HuH-7.5 (cell line): ENCODE measurements at regions not wholly inside any gene's neighbourhood (a gene's known extent, or its start where the extent isn't known, plus 50 kb on each side); places are given as distances from the start of the nearest gene placed in this dataset.

ENCODE experiments used
- DNase-seq: peaks from one replicate; pipeline ENCODE4 v3.0.0; 2011; ENCODE audit warnings: low spot score

DNA sequence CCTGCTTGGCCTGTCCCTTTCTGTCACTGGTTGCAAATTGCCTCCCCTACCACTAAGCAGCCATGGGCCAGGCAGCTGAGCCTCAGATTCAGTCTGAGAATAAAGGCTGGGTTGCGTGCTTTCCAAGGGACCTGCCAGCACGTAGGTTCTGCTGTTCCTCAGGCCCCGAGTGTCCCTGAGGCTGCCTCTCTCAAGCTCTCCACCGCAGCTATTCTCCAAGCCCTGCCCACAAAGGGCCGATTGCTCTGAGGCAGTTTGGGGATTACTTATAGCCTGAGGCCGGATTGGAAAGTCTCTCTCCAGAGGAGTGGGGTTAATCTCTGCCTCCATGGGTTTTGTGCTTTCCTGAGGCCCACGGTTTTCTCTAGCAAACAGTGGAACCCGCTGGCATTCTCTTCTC is 590.7 kb downstream of the BCOR start:
- DNase-seq: no peak

DNA sequence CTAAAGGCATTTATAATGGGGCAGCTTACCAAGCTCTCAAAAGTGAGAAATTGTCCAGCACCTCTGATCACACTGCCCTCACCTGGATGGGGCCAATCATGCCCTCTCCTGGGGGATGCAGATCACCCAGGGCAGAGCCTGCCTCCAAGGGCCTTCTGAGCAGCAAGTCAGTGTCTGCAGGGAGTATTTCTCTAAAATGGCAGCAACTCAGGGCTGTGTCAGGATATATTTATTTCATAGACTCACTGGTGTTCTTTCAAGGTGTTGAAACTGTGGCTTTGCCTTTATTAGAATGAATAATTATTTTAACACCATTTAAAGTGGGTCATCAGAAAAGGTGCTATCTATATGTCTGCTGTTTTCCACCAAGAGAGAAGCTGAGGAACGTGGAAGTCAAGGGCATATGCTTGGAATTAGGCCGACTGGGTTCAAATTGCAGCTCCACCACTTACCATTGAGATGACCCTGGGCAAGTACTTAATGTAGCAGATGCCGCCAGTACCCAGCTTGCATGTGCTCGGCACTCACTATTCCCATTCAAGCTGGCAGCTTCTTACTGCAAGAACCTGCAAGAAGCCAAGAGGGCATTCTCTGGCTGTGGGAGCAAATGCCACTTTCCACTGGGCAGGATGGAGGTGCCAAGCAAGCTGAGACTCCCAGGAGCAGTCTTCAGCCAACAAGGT is 590.0 kb downstream of the BCOR start:
- DNase-seq: no peak

DNA sequence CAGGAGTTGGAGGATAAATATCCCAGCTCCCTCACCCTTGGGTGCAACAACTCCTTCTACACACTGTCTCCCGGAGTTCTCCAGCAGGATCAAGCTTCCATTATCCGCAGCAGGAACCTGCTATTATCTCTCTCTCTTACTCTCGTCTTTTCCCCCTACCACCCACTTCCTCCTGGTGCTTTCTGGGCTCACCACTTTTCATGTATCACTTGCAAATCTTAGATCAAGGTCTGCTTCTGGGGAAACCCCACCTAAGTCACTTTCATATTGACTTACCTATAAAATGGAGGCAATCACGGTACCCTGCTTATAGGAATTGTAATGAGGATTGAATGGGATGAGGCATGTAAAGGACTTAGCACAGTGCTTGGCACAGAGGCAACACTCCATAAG is 589.5 kb downstream of the BCOR start:
- no peak for DNase-seq

DNA sequence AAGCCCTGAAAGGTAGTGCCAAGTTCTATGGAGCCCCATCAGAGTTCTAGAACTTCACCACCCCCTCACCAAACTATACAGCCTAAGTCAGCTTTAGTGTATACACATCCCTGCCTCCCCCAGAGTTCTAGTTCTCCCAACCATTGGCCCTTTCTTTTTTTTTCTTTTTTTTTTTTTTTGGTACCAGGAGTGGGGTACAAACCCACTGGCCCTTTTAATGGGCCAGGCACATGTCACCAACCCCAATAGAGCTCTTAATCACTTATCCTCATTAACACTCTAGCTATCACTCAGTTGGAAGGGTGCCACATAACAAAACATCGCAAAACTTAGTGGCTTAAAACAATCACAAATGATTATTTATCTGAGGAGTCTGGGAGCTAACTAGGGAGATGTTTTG is 588.6 kb downstream of the BCOR start:
- DNase-seq: no peak

DNA sequence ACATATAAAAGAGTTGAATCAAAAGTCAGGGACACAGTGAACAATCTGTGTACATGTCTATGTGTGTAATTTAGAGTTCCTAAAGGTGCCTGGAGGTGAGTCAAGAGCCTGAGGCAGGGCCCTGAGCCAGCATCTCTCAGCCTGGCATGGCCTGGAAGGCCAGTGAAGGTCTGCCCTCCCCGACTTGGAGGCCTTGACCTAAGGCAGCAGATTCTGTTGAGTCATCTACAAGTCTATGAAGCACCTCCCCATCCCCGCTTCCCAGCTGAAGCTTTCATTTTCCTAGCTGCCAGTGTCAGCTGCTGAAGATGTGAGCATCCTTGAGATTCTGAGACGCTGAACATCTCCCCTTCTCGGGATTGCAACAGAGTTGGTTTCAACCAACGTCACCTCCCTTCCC is 583.9 kb downstream of the BCOR start:
- DNase-seq: no peak

DNA sequence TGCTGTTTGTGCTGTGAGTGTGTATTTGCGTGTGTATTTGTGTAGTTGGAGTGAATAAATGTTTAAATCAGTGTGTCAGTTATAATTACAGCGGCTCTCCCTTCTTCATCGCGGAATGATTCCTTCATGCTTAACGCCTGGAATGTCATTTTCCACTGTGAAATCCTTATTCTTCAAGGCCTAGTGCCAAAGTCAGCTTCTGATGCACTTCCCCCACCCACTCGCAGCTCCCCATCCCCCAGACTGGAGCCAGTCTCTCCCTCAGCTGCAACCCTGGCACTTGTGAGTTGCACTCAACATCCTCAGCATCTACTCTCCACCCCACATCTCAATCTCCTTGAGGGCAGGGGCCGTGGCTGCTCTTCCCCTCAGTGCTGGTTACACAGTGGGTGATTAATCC is 583.0 kb downstream of the BCOR start:
- no peak for DNase-seq

DNA sequence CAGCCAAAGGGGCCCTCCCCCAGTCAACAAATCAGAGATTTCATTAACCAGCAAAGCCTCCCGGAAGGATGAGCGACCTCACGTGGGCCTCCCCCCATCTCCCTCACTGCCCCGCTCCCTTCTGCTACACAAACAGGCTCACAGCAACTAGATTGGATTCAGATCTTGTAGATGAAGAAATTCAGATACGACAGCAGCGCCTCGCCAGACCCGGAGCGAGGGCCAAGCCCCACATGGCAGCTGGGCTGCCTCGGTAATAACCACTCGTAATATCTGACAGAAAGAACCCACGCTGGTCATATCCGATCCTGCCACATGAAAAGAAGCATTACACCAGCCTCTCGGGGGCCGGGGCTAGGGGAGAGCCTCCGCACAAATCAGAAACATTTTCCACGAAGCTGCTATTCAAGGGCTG is 581.3 kb downstream of the BCOR start:
- no peak for DNase-seq

DNA sequence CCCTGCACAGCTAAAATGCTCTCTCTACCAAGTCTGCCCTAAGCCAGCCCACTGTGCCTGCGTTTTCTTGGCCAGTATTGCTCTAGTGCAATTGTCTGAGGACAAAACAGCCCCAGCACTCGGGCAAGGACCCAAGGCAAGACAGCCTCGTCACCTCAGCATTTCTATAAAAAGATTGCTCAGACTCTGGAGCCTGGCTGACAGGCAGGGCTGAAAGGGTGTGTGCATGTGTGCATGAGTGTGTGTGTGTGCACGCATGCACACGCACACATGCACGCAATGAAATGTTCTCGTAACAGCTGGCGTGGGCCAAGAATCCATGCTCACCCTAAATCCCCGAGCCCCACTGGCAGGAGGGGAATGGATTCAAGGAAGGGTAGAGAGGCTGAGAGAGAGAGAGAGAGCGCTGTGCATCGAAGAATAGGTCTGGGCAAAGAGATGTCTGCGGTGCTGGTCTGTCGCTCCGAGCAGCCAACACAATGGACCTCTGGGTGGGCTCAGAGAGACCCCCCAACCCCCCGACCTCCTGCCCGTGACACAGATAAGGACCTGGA is 579.2 kb downstream of the BCOR start:
- no peak for DNase-seq

DNA sequence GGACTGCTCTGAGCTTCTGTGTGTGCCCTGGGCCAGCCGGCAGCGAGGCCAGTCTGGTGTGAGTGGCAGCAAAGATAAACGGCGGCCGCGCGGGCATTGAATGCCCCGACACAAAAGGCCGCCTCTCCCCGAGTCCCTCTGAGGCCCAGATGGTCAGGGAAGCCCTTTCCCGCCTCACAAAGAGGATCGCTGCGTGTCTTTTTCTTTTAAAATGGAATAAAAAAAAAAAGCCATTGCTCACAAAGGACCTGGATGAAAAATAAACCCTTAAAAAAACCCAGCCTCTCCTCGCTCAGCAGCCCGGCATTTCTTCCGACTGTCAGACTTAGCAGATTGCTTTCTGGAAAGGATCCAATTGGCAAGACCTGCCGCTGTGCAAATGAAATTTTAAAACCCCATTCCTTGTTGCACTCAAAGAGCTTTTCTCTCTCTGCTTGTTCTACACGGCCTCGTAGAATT is 578.7 kb downstream of the BCOR start:
- DNase-seq: no peak

DNA sequence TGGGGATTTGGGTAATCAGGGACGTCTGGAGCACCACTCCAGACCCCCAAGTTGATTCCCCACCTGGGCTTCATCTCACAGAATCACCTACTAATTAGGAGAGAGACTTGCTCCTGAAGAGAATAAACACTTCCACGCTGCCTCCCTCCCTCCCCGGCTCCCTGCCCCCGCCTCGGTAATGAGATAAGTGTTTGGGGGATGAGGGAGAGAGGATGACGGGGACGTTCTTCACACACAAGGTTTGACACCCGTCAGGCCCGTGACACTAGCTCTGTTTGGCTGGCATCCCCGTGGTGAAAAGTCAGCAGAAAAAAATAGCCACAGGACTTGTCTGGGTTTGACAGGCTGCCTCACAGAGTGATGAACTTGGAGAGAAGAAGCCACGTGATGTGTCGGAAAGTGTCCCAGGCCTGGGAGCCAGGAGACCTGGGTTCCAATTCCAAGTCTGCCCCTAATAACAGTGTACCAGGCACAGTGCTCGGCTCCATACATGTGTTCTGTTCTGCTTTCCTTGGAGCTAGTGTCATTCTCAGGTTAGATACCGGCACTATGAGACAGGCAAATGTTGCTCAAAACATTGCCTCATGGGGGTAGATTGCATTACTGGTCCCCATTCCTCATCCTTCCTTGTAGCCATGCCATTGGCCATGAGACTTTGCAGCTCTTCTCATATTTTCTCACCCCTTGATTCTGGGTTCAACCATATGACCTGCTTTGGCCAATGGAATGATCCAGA is 578.0 kb downstream of the BCOR start:
- no peak for DNase-seq

DNA sequence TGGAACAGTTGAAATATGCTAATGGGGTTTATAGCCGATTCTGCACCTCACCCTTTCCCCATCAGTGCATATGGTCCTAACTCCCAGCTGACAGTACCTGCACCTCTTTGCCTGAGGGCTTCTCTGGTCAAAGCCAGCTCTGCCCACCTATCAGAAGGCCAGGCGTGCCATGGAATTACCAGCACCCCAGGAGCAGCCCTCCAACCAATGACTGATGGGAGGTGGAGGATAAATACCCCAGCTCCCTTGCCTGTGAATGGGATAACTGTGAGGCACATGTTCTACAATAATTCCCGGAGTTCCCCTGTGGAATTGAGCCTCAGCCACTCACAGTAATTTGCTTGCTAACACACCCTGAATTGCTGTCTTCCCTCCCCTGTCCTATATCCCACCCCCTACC is 572.0 kb downstream of the BCOR start:
- DNase-seq: no peak

DNA sequence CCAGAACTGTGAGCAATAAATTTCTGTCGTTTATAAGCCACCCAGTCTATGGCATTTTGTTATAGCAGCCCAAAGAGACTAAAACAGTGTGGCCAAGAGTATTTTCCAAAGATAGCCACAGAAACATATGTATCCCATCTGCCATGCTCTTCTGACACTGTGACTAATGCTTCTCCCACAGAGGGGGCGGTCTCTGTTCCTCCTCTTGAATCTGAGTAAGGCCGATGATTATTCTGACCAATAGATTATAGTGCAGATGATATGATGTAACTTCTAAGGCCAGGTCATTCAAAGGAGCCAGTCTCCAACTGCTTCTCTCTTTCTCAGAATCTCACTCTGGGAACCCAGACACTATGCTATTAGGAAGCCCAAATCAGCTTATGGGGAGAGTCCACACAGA is 570.7 kb downstream of the BCOR start:
- DNase-seq: no peak

DNA sequence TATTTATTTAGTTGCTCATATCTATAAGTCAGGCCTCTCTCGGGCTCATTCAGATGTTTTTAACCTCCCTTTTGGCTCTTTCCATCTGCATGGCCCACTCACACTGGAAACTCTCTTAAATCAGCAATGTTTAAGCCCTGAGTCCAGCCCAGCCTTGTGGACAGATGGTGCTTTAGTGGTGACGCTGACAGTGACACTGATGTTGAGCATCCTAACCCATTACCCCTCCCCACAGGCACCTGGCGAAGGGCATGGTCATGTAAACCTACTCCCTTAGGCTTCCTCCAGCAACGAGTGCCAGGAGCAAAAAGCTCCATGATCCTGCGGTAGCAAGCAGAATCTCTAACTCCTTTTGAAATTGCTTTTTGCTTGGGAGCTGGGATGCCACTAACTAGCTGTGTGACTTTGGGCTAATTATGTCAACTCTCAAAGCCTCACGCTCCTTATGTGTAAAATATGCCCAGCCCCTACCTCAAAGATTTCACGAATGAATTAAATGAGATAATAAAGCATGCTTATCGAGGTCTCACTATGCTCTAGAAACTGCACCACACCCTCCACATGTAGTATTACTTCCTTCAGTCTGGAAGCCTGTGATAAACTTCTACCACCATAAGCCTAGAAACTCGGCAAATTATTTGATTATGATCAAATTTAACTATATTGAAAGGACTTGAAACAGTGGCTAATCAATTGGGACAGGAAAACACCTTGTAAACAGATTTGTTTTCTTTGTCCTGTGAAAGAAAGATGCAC is 569.4 kb downstream of the BCOR start:
- no peak for DNase-seq

DNA sequence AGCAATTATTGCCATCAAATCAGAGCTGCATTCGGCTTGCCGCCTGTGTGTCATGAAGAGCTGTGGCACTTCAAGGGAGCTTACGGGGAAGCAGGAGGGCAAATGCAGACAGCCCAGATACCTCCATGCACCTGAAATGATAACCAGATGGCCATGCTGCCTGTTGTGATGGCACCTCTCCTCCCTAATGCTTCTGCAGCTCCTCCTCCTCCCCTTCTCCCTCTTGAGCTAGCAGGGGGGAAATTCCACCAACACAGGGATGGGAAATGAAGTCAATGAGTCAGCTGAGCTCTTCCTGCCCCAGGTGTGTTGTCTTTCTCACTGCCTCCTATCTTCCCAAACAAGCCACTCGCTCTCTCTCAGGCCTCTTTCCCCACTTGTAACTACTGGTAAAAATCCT is 565.0 kb downstream of the BCOR start:
- no peak for DNase-seq

DNA sequence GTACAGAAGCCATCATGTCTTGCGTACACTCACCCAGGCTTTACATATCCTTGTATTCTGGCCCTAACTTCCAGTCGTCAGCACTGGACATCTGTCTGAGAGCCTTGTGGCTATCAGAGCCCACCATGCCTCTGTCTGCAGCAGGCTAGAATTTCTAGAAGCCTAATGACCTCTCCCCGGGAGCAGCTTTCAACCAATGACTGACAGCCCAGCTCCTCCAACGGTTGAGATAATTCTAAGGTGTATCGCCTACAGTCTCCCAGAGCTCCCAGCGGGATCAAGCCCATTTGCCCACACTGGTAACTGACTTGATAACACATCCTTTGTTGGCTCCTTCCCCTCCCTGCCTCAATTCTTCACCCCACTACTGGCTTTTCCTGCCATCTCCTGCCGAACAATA is 562.8 kb downstream of the BCOR start:
- no peak for DNase-seq

DNA sequence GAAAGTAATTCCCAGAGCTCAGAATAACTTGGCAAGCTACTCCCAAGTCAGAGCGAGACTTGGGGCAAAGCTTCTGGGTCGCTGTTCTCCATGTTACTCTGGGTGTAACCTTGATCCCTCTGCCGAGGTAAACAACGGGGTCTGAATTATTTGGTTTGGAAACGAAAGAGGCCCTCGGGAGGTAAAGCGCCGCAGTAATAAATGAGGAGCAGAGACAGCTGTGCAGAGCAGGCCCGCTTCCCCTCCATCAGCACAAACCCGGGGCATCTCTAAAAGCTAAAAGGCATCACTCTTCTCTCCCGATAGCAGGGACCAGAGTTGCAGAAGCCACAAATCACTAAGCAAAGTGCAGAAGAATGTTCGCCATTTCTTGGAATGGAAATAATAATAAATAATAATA is 561.5 kb downstream of the BCOR start:
- DNase-seq: no peak

DNA sequence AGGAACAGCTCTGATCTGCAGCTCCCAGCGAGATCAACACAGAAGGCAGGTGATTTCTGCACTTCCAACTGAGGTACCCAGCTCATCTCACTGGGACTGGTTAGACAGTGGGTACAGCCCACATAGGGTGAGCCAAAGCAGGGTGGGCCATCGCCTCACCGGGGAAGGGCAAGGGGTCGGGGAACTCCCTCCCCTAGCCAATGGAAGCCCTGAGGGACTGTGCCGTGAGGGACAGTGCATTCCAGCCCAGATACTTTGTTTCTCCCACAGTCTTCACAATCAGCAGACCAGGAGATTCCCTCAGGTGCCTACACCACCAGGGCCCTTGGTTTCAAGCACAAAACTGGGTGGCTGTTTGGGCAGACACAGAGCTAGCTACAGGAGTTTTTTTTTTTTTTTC is 555.9 kb downstream of the BCOR start:
- DNase-seq: no peak

DNA sequence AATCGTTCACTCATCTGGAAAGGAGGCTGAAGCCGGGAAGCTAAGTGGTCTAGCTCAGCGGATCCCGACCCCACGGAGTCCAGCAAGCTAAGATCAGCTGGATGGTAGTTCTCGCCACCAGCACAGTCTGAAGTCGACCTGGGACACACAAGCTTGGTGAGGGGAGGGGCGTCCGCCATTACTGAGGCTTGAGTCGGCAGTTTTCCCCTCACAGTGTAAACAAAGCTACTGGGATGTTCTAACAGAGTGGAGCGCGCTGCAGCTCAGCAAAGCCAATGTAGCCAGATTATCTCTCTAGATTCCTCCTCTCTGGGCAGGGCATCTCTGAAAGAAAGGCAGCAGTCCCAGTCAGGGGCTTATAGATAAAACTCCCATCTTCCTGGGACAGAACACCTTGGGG is 555.4 kb downstream of the BCOR start:
- DNase-seq: no peak

DNA sequence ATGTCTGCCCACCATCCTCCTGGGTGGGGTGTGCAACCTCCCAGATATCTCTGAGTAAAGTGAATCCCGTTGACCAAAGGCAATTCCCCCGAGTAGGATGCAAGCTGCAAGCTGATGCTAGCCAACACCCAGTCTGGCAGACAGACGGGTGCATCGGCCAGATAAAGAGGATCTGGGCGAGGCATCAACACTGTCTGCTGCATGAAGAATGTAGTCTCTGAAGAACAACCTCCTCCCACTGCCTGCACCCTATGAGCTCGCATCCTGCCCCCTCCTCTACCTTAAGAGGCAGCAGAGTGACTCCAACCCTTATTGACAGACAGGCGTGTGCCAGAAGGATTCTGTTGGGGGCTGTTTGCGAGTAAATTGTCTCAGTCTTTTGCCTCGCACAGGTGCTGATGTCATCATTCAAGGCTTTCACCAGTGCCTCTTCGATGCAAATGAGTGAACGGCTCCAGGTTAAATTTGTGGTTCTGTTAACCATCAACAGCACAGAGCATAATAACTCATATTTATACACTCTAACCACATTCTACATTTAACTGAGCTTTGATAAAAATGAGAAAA is 546.9 kb downstream of the BCOR start:
- no peak for DNase-seq

DNA sequence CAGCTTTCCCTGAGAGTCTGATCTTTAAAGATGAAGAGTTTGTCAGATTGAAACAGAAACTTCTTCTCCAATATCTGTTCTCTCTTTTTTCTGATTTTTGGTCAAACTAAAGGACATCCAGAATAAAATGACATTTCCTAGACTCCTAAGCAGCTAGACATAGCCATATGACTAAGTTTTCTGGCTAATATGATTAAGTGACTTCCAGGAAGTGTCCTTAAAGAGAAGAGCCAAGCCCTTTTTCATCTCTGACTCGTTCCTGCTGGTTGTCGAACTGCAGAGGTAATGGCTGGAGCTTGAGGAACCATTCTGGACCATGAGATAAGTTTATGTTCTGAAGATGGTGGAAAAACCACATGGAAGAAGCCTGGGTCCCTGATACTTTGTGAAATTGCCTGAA is 546.0 kb downstream of the BCOR start:
- DNase-seq: no peak

DNA sequence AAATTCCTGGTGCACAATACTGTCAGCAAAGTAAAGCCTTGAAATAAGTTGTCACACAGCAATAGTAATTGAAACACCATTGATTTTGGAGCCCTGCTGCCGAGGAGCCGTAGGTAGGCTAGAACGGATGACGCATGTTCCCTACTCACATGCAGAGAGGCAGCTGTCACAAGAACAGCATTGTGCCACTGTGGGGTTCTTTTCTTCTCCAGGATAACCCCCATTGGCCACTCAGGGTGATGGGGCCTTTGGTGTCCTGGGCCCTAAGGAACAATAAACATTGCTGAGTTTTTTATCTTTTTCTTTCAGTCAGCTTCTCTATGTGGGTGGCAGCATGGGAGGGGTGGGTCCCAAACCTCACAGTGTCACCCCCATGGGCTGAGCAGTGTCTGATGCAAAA is 542.3 kb downstream of the BCOR start:
- no peak for DNase-seq

DNA sequence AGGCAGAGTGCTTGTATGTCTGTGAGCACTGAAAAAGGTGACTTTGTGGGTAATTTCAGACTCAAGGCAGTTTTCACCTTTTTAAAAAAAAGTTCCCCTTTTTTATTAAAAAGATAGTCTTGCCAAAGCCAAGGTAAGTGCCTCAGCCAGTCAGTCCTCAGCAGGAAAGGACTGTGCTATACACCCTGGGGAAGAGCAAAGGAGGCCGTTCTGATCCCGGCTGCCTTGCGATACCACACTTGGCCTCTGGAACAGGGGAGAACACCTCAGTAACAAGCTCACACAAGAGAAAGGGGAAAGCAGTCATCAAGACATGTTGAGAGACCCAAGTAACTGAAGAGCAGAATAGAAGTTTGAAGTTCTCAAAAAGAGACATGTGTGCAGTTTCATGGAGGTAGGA is 541.7 kb downstream of the BCOR start:
- DNase-seq: no peak

DNA sequence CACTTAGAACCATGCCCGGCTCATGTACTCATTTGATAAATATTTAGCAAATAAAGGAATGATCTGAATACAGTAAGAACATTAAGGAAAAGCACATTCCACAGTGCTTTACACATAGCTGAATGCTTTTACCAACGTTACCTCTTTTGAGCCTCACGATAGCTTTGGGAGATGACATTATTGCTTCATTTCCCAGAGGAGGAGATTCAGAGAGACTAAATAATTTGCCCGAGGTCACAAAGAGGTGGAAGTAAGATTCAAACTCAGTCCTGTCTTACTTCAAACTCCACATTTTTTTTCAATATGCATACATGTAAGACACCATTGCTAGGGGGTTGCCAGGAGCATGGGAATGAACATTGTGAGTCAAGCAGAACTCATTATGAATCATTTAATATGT is 538.5 kb downstream of the BCOR start:
- DNase-seq: no peak
